Glutamatergic neuron (in vitro differentiated cells): ENCODE measurements at regions not wholly inside any gene's neighbourhood (a gene's known extent, or its start where the extent isn't known, plus 50 kb on each side); places are given as distances from the start of the nearest gene placed in this dataset.

ENCODE experiments used
- DNase-seq: peaks from one replicate; pipeline ENCODE4 v3.0.0; 2022
- H3K27ac Mint-ChIP-seq: one replicate; pipeline ENCODE4 v1.8.0; 2020; ENCODE audit warnings: mild to moderate bottlenecking, mixed read lengths, inconsistent platforms; ENCODE audit not compliant: unreplicated experiment
- H3K27me3 Mint-ChIP-seq: one replicate; pipeline ENCODE4 v1.8.0; 2020; ENCODE audit warnings: mild to moderate bottlenecking, moderate library complexity, mixed read lengths, inconsistent platforms; ENCODE audit not compliant: unreplicated experiment
- H3K36me3 Mint-ChIP-seq: one replicate; pipeline ENCODE4 v1.8.0; 2020; ENCODE audit warnings: mild to moderate bottlenecking, mixed read lengths, inconsistent platforms; ENCODE audit not compliant: unreplicated experiment
- H3K4me1 Mint-ChIP-seq: one replicate; pipeline ENCODE4 v1.8.0; 2020; ENCODE audit warnings: mild to moderate bottlenecking, low read depth, mixed read lengths, inconsistent platforms; ENCODE audit not compliant: unreplicated experiment
- H3K4me3 Mint-ChIP-seq: one replicate; pipeline ENCODE4 v1.8.0; 2020; ENCODE audit warnings: mild to moderate bottlenecking, mixed read lengths, inconsistent platforms; ENCODE audit not compliant: unreplicated experiment
- H3K9me3 Mint-ChIP-seq: one replicate; pipeline ENCODE4 v1.8.0; 2020; ENCODE audit warnings: mild to moderate bottlenecking, moderate library complexity, mixed read lengths, inconsistent platforms; ENCODE audit not compliant: unreplicated experiment
- TF ChIP-seq, protein P1 (sequence below): fragments of 200-600 bp; sonication (generic); IDR thresholded peaks from one replicate; pipeline ENCODE4 v1.5.0; 2021; ENCODE audit not compliant: partially characterized antibody, unreplicated experiment

- no peak for DNase-seq
- TF ChIP-seq, protein P1, sequence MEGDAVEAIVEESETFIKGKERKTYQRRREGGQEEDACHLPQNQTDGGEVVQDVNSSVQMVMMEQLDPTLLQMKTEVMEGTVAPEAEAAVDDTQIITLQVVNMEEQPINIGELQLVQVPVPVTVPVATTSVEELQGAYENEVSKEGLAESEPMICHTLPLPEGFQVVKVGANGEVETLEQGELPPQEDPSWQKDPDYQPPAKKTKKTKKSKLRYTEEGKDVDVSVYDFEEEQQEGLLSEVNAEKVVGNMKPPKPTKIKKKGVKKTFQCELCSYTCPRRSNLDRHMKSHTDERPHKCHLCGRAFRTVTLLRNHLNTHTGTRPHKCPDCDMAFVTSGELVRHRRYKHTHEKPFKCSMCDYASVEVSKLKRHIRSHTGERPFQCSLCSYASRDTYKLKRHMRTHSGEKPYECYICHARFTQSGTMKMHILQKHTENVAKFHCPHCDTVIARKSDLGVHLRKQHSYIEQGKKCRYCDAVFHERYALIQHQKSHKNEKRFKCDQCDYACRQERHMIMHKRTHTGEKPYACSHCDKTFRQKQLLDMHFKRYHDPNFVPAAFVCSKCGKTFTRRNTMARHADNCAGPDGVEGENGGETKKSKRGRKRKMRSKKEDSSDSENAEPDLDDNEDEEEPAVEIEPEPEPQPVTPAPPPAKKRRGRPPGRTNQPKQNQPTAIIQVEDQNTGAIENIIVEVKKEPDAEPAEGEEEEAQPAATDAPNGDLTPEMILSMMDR = no peak
- no peaks in the 10 kb centered on the region for H3K36me3 Mint-ChIP-seq
- H3K27ac Mint-ChIP-seq = no peak overlapping the region
- H3K9me3 Mint-ChIP-seq = no peaks in the 10 kb centered on the region
- no peak overlapping the region for H3K4me3 Mint-ChIP-seq
- H3K27me3 Mint-ChIP-seq = peaks cover 2% of the 10 kb centered on the region
- peaks cover 10% of the 10 kb centered on the region for H3K4me1 Mint-ChIP-seq
These were observed 129.7 kb upstream of the ZBTB40 start for GRCh38 chr1:22321917-22322316.

DNA sequence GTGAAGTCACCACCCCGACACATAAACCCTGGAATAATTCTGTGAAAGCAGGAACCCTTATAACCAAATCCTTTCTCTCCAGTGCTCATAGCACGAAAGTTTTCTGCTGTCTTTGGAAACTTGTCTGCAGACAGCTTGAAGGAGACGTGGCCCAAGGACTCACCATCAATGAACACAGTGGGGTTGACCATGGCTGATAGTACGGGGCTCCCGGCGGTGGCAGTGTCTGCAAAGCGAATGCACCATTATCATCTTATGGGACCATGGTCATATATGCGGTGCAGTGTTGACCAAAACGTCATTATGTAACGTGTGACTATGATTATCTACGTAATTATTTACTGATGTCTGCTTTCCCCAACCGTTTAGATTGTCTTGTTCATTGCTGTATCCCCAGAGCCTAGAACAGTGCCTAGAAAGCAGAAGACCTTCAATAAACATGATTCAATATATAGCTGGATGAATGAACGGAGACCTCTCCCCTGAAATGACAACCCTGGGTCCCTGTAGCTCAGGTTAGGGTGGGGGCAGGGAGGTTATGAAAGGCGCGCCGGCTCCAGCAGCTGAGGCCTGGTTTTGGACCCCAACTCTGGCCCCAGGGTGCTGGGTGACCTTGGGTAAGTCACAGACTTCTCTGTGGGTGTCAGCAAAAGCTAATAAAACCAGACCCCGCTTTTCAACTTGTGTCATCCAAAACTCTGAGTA is 128.4 kb upstream of the ZBTB40 start:
- peaks cover 5% of the 10 kb centered on the region for H3K4me1 Mint-ChIP-seq
- TF ChIP-seq, protein P1 = no peak

GRCh38 chr1:22323846-22324504 is 127.7 kb upstream of the ZBTB40 start:
- Mint-ChIP-seq H3K27me3 (peaks cover 5% of the 10 kb centered on the region), H3K4me3 (no peak overlapping the region), H3K27ac (no peak overlapping the region), H3K4me1 (peaks cover 1% of the 10 kb centered on the region), H3K36me3 (no peaks in the 10 kb centered on the region), H3K9me3 (no peaks in the 10 kb centered on the region)
- DNase-seq = no peak
- TF ChIP-seq, protein P1 = no peak

More for the DNA sequence above, 128.4 kb upstream of the ZBTB40 start:
- H3K27me3 Mint-ChIP-seq = peaks cover 3% of the 10 kb centered on the region
- no peaks in the 10 kb centered on the region for H3K36me3 Mint-ChIP-seq
- no peak overlapping the region for H3K4me3 Mint-ChIP-seq
- no peaks in the 10 kb centered on the region for H3K9me3 Mint-ChIP-seq
- H3K27ac Mint-ChIP-seq = no peak overlapping the region
- DNase-seq = no peak

- Mint-ChIP-seq H3K4me1 (no peaks in the 10 kb centered on the region), H3K9me3 (no peaks in the 10 kb centered on the region), H3K27ac (no peak overlapping the region), H3K4me3 (no peak overlapping the region), H3K36me3 (no peaks in the 10 kb centered on the region), H3K27me3 (peaks cover 6% of the 10 kb centered on the region)
- no peak for DNase-seq
- TF ChIP-seq, protein P1 = no peak
These were observed 125.9 kb upstream of the ZBTB40 start for GRCh38 chr1:22325531-22326371.
